ENCODE measurements at regions not wholly inside any gene's neighbourhood (a gene's known extent, or its start where the extent isn't known, plus 50 kb on each side); places are given as distances from the start of the nearest gene placed in this dataset.
"Not testable (repeated sequence)": the region's sequence is repeated elsewhere in the genome, so short reads cannot be mapped to it uniquely, and the experiment has no call there.

- H3K36me3 ChIP-seq (ENCODE audit: control insufficient read depth in 2 of 2, insufficient read depth in 1 of 2, low read length in 2 of 2) = no peaks in the 10 kb centered on the region
- H3K27ac ChIP-seq (ENCODE audit: extremely low read depth, low read depth, low read length) = no peak overlapping the region
- POLR2A ChIA-PET = no interaction called here
- H3K4me1 ChIP-seq (ENCODE audit: control insufficient read depth, insufficient read depth, low read length) = no peaks in the 10 kb centered on the region
- no peak overlapping the region for H3K4me3 ChIP-seq (ENCODE audit: low read depth, low read length)
- CTCF ChIA-PET = interaction anchor here (0.7 kb wide), 1 partner anchor 312 kb away, joined by 3 read pairs; no protein-coding TSS in a partner anchor
- no peaks in the 10 kb centered on the region for H3K9me3 ChIP-seq (ENCODE audit: control insufficient read depth, insufficient read depth, low read depth, low read length)
- TF ChIP-seq ZIC2 (tag by site-specific recombination; IDR thresholded peaks at IDR 0.05) (0 out of 2 replicates have a peak, but pooled peaks have one; percentile 12), ZNF624 (tag by site-specific recombination; IDR thresholded peaks at IDR 0.05) (no peak)
Measured at GRCh38 chr10:117627561-117627960, 85.0 kb downstream of the EMX2 start.

GRCh38 chr10:117629717-117630116 lies 87.2 kb downstream of the EMX2 start:
- H3K9me3 ChIP-seq (ENCODE audit: control insufficient read depth, insufficient read depth, low read depth, low read length); H3K36me3 ChIP-seq (ENCODE audit: control insufficient read depth in 2 of 2, insufficient read depth in 1 of 2, low read length in 2 of 2); H3K4me3 ChIP-seq (ENCODE audit: low read depth, low read length); POLR2A ChIA-PET; H3K4me1 ChIP-seq (ENCODE audit: control insufficient read depth, insufficient read depth, low read length); H3K27ac ChIP-seq (ENCODE audit: extremely low read depth, low read depth, low read length): not testable (repeated sequence)
- 0 out of 2 replicates have a peak, but pooled peaks have one; percentile 16 for TF ChIP-seq KLF1 (tag by site-specific recombination; IDR thresholded peaks at IDR 0.05)
- CTCF ChIA-PET = interaction anchor here (1.2 kb wide), 1 partner anchor 133 kb away, joined by 4 read pairs; no protein-coding TSS in a partner anchor

- CTCF ChIA-PET = no interaction called here
- Histone ChIP-seq H3K27ac (ENCODE audit: extremely low read depth, low read depth, low read length) (no peak overlapping the region), H3K9me3 (ENCODE audit: control insufficient read depth, insufficient read depth, low read depth, low read length) (no peaks in the 10 kb centered on the region), H3K4me3 (ENCODE audit: low read depth, low read length) (no peak overlapping the region), H3K36me3 (ENCODE audit: control insufficient read depth in 2 of 2, insufficient read depth in 1 of 2, low read length in 2 of 2) (no peaks in the 10 kb centered on the region), H3K4me1 (ENCODE audit: control insufficient read depth, insufficient read depth, low read length) (no peaks in the 10 kb centered on the region)
- POLR2A ChIA-PET = no interaction called here
- TF ChIP-seq ZBTB10 (tag by site-specific recombination; IDR thresholded peaks at IDR 0.05) = no peak
- no peak for TF ChIP-seq SALL2 (tag by site-specific recombination; IDR thresholded peaks at IDR 0.05; ENCODE audit: borderline replicate concordance)
- no peak for TF ChIP-seq EGR2 (tag by site-specific recombination; IDR thresholded peaks at IDR 0.05; ENCODE audit: low read depth)
- TF ChIP-seq FEZF1 (tag by site-specific recombination; IDR thresholded peaks at IDR 0.05) = no peak
- TF ChIP-seq ZNF449 (tag by site-specific recombination; IDR thresholded peaks at IDR 0.05) = no peak
- no peak for TF ChIP-seq PATZ1 (tag by site-specific recombination; IDR thresholded peaks at IDR 0.05)
Measured at GRCh38 chr10:117631276-117632145, 89.0 kb downstream of the EMX2 start.

- CTCF ChIA-PET = no interaction called here
- H3K4me1 ChIP-seq (ENCODE audit: control insufficient read depth, insufficient read depth, low read length) = no peaks in the 10 kb centered on the region
- POLR2A ChIA-PET = no interaction called here
- no peak for TF ChIP-seq ZBTB44 (tag by site-specific recombination; IDR thresholded peaks at IDR 0.05)
- TF ChIP-seq ZBTB7A (tag by site-specific recombination; IDR thresholded peaks at IDR 0.05; ENCODE audit: low read depth) = no peak
- TF ChIP-seq MZF1 (tag by site-specific recombination; IDR thresholded peaks at IDR 0.05; ENCODE audit: borderline replicate concordance) = no peak
- TF ChIP-seq KLF7 (tag by site-specific recombination; IDR thresholded peaks at IDR 0.05; ENCODE audit: borderline replicate concordance) = no peak
- no peak for TF ChIP-seq KLF9 (tag by site-specific recombination; IDR thresholded peaks at IDR 0.05; ENCODE audit: low read depth)
- no peak for TF ChIP-seq BCL6B (tag by site-specific recombination; IDR thresholded peaks at IDR 0.05)
- no peak for TF ChIP-seq ZNF341 (tag by site-specific recombination; IDR thresholded peaks at IDR 0.05; ENCODE audit: low read depth)
- no peak for TF ChIP-seq ZNF660 (tag by site-specific recombination; IDR thresholded peaks at IDR 0.05)
Measured at GRCh38 chr10:117632406-117632805, 89.9 kb downstream of the EMX2 start.

More at GRCh38 chr10:117632406-117632805, 89.9 kb downstream of the EMX2 start:
- Histone ChIP-seq H3K4me3 (ENCODE audit: low read depth, low read length) (no peak overlapping the region), H3K36me3 (ENCODE audit: control insufficient read depth in 2 of 2, insufficient read depth in 1 of 2, low read length in 2 of 2) (no peaks in the 10 kb centered on the region), H3K9me3 (ENCODE audit: control insufficient read depth, insufficient read depth, low read depth, low read length) (no peaks in the 10 kb centered on the region), H3K27ac (ENCODE audit: extremely low read depth, low read depth, low read length) (no peak overlapping the region)
